ACC112 (cell line): ENCODE measurements at regions not wholly inside any gene's neighbourhood (a gene's known extent, or its start where the extent isn't known, plus 50 kb on each side); places are given as distances from the start of the nearest gene placed in this dataset.

Experiments
- H2AFZ ChIP-seq: fragments of 200-600 bp; sonication (generic); one replicate; pipeline ENCODE4 v1.6.0; 2017; ENCODE audit warnings: antibody characterized with exemption, low read length; ENCODE audit not compliant: unreplicated experiment
- H3K27ac ChIP-seq: fragments of 200-600 bp; sonication (generic); 2 replicates; pipeline ENCODE4 v1.5.1; 2014; ENCODE audit warnings: low read depth, mild to moderate bottlenecking, antibody characterized with exemption, low read length, moderate library complexity
- H3K27me3 ChIP-seq: fragments of 200-600 bp; sonication (generic); 2 replicates; pipeline ENCODE4 v1.6.1; 2014; ENCODE audit warnings: mild to moderate bottlenecking, antibody characterized with exemption, low read length, moderate library complexity, mixed read lengths; ENCODE audit not compliant: insufficient read depth
- H3K36me3 ChIP-seq: fragments of 200-600 bp; sonication (generic); 2 replicates; pipeline ENCODE4 v1.6.1; 2016; ENCODE audit warnings: mild to moderate bottlenecking, antibody characterized with exemption, low read length, moderate library complexity, mixed read lengths; ENCODE audit not compliant: insufficient read depth
- H3K4me1 ChIP-seq: fragments of 200-600 bp; sonication (generic); one replicate; pipeline ENCODE4 v1.6.1; 2016; ENCODE audit warnings: low read length, mixed read lengths; ENCODE audit not compliant: insufficient read depth, unreplicated experiment, control insufficient read depth
- H3K4me3 ChIP-seq: fragments of 200-600 bp; sonication (generic); 2 replicates; pipeline ENCODE4 v1.5.1; 2014; ENCODE audit warnings: mild to moderate bottlenecking, low read depth, low read length
- H3K79me2 ChIP-seq: fragments of 200-600 bp; sonication (generic); one replicate; pipeline ENCODE4 v1.6.0; 2016; ENCODE audit warnings: low read length; ENCODE audit not compliant: control insufficient read depth, unreplicated experiment, insufficient read depth

DNA sequence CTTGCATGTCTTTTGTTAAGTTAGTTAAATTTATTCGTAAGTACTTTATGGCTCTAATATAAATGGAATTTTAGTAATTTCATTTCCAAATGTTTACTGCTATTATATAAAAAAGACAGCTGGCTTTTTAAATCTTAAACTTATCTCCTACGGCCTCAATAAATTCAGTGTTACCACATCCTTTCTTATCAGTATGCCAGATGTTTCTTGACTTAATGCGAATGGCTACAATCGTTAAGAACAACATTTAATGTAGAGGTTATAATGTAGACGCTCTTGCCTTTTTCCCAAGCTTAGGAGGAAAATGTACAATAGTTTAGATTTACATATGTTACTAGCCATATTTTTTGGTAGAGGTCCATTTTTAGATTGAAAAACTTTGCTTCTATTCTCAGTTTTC is 659.4 kb downstream of the TENT5A start:
- no peaks in the 10 kb centered on the region for H3K27me3 ChIP-seq
- no peak overlapping the region for H2AFZ ChIP-seq
- H3K4me3 ChIP-seq: no peak overlapping the region
- no peaks in the 10 kb centered on the region for H3K4me1 ChIP-seq
- no peak overlapping the region for H3K27ac ChIP-seq
- H3K36me3 ChIP-seq: no peaks in the 10 kb centered on the region
- H3K79me2 ChIP-seq: no peaks in the 10 kb centered on the region

GRCh38 chr6:81088145-81088544 is 664.3 kb downstream of the TENT5A start:
- Histone ChIP-seq H3K27ac (no peak overlapping the region), H2AFZ (no peak overlapping the region), H3K4me1 (peaks cover 4% of the 10 kb centered on the region), H3K79me2 (no peaks in the 10 kb centered on the region), H3K36me3 (no peaks in the 10 kb centered on the region), H3K4me3 (no peak overlapping the region), H3K27me3 (no peaks in the 10 kb centered on the region)

- Histone ChIP-seq H3K4me3 (no peak overlapping the region), H3K79me2 (no peaks in the 10 kb centered on the region), H3K27me3 (no peaks in the 10 kb centered on the region), H2AFZ (peak overlapping the region; percentile 12), H3K4me1 (peaks cover 4% of the 10 kb centered on the region), H3K27ac (no peak overlapping the region), H3K36me3 (no peaks in the 10 kb centered on the region)
Observed at GRCh38 chr6:81086991-81087390, 665.5 kb downstream of the TENT5A start.

DNA sequence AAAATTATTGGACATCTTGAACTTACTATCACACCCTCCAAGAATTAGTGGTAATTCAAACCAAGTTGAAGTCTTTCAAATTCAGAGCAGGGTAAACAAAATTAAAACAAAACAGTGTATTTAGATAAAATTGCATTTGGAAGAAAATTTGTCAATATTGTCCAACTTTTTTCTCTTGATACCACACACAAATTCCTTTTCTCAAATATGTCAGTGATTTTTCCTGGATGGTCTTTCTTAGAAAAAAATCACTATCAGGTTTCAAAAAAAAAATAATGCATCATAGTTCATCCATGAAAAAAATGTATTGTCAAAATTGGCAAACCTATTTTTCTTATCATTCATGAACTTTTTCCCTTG is 667.1 kb downstream of the TENT5A start:
- Histone ChIP-seq H3K27ac (no peak overlapping the region), H3K4me1 (peaks cover 4% of the 10 kb centered on the region), H3K79me2 (no peaks in the 10 kb centered on the region), H3K36me3 (no peaks in the 10 kb centered on the region), H3K27me3 (no peaks in the 10 kb centered on the region), H2AFZ (no peak overlapping the region), H3K4me3 (no peak overlapping the region)

DNA sequence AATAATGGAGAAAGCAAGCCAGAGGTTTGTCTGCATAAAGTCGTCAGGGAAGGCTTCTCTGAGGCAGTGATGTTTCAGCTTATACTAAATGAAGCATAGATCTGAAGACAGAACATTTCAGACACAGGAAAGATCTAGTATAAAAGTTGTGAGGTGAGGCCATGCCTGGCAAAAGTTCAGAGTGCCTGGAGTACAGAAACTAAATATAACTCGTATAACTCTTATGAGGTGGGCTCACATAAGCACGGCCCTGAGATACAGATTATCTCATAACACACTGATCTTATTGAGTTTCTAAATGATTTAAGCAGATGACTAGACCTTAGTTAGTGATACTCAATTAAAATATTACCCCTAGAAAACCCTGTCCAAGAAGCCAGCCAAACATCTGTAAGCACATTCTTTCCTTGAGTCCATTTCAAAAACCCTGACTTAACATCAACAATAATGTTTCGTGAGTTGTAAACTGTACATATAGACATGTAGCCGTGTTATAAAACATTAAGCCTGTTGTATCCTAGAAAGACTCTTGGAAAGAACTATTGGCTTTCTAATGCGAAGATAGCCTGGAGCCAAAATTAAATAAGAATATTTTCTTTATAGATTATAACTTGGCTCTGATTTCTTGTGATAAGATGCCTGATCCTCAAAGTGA is 667.6 kb downstream of the TENT5A start:
- no peaks in the 10 kb centered on the region for H3K36me3 ChIP-seq
- peaks cover 4% of the 10 kb centered on the region for H3K4me1 ChIP-seq
- no peaks in the 10 kb centered on the region for H3K27me3 ChIP-seq
- no peak overlapping the region for H2AFZ ChIP-seq
- H3K27ac ChIP-seq: no peak overlapping the region
- no peaks in the 10 kb centered on the region for H3K79me2 ChIP-seq
- H3K4me3 ChIP-seq: no peak overlapping the region

- no peak overlapping the region for H3K27ac ChIP-seq
- H2AFZ ChIP-seq: peak overlapping the region; percentile 47
- no peaks in the 10 kb centered on the region for H3K27me3 ChIP-seq
- H3K36me3 ChIP-seq: no peaks in the 10 kb centered on the region
- no peaks in the 10 kb centered on the region for H3K4me1 ChIP-seq
- H3K79me2 ChIP-seq: no peaks in the 10 kb centered on the region
- H3K4me3 ChIP-seq: no peak overlapping the region
Observed at GRCh38 chr6:81075974-81076373, 676.5 kb downstream of the TENT5A start.

DNA sequence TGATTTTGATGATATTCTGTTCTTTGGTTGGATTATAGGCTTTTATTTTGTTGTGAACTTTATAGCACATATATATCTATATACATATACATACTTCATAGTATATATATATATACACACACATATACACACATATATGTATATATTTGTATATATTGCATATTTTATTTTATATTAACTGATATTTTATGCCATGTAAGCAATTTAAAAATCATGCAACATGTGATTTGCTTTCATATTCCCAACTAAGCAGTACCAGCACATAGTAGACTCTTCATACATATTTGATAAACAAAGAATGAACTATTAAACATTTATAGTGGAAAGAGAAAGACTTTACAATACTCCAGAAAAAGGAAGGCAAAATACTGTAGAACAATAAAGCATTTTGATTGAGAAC is 679.2 kb downstream of the TENT5A start:
- Histone ChIP-seq H2AFZ (no peak overlapping the region), H3K36me3 (no peaks in the 10 kb centered on the region), H3K27me3 (no peaks in the 10 kb centered on the region), H3K4me3 (no peak overlapping the region), H3K79me2 (no peaks in the 10 kb centered on the region), H3K27ac (no peak overlapping the region), H3K4me1 (no peaks in the 10 kb centered on the region)

DNA sequence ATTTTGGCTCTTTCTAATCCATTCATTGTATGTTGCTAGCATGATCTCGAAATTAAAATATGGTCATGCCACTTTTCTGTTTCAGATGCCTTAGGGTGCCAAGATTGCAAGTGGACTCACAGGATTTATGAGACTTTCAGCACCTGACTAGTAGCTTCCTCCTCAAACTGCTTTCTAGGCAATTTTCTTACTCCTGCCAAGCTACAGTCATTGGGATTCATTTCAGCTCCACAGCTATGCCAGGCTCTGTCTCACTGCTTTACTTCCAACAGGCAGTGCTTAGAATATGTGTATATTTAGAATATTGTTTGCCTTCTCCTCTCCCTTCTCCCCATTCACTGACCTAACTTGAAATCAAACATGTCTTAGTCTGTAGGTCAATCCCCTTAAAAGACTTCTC is 681.4 kb downstream of the TENT5A start:
- H2AFZ ChIP-seq: no peak overlapping the region
- no peak overlapping the region for H3K4me3 ChIP-seq
- H3K27me3 ChIP-seq: no peaks in the 10 kb centered on the region
- H3K27ac ChIP-seq: no peak overlapping the region
- H3K36me3 ChIP-seq: no peaks in the 10 kb centered on the region
- no peaks in the 10 kb centered on the region for H3K79me2 ChIP-seq
- no peaks in the 10 kb centered on the region for H3K4me1 ChIP-seq

- Histone ChIP-seq H3K27me3 (no peaks in the 10 kb centered on the region), H3K27ac (no peak overlapping the region)
Observed at GRCh38 chr6:81067057-81067456, 685.4 kb downstream of the TENT5A start.

GRCh38 chr6:81063891-81064290 is 688.6 kb downstream of the TENT5A start:
- no peak overlapping the region for H2AFZ ChIP-seq
- H3K4me3 ChIP-seq: no peak overlapping the region
- no peak overlapping the region for H3K27ac ChIP-seq
- no peaks in the 10 kb centered on the region for H3K4me1 ChIP-seq
- H3K36me3 ChIP-seq: no peaks in the 10 kb centered on the region
- no peaks in the 10 kb centered on the region for H3K79me2 ChIP-seq
- no peaks in the 10 kb centered on the region for H3K27me3 ChIP-seq

More at GRCh38 chr6:81067057-81067456, 685.4 kb downstream of the TENT5A start:
- Histone ChIP-seq H2AFZ (no peak overlapping the region), H3K4me3 (no peak overlapping the region), H3K79me2 (no peaks in the 10 kb centered on the region), H3K4me1 (no peaks in the 10 kb centered on the region), H3K36me3 (no peaks in the 10 kb centered on the region)

GRCh38 chr6:81054036-81054435 is 698.4 kb downstream of the TENT5A start:
- Histone ChIP-seq H3K4me3 (no peak overlapping the region), H3K79me2 (no peaks in the 10 kb centered on the region), H3K36me3 (no peaks in the 10 kb centered on the region), H3K27ac (no peak overlapping the region), H3K4me1 (no peaks in the 10 kb centered on the region), H2AFZ (peak overlapping the region; percentile 93), H3K27me3 (no peaks in the 10 kb centered on the region)
